HPDE6-E6E7 (cell line): ENCODE measurements at regions not wholly inside any gene's neighbourhood (a gene's known extent, or its start where the extent isn't known, plus 50 kb on each side); places are given as distances from the start of the nearest gene placed in this dataset.
"Not testable (repeated sequence)": the region's sequence is repeated elsewhere in the genome, so short reads cannot be mapped to it uniquely, and the experiment has no call there.

Source experiments
- DNase-seq: peaks from one replicate; pipeline ENCODE4 v3.0.0; 2011; ENCODE audit warnings: missing footprints; ENCODE audit errors: extremely low spot score

DNA sequence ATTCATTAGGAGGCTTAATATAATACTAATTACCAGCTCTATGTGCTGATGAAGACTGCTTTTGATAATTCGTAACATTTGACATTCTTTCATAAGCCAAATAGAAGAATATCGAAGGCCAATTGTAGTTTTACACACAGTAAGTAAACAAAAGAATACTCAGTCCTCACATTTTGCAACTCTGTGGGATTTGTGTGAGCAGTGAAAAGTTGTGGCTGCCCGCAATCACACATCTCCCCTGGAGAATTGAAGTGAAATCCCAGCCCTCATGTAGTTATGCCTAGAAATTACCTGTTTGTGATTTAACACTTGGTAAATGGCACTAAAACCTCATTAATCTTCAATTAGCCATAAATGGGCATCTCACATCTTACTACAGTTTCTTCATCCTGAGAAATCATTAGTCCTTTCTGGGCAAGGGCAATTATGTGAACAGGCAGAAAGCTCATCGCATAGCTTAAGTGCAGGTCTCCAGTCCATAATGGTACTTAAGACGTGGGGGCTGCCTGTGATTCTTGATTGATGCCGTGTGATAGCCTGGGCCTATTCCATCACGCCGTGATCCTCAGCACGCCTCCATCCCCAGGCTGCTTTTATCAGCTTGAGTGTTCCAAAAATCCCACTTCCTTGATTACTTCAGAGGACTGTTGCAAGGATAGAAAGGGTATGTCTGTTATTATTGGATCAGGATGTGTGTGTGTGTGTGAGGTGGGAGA lies 97.9 kb upstream of the METTL14 start:
- DNase-seq, result no peak

DNA sequence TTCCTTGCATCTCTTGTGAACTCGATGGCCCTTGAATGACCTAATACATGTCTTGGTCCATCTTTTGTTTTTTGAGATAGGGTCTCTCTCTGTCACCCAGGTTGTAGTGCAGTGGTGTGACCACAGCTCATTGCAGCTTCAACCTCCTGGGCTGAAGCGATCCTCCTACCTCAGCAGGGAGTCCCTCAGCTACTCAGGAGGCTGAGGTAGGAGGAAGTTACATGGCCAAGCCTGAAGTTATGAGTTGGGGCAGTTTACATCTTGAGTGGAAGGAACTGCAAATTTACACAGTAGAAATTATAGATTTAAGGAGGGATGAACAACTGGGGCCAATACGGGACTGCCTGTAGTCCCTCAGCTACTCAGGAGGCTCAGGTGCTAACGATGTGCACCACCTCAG lies 97.2 kb upstream of the METTL14 start:
- no peak for DNase-seq

DNA sequence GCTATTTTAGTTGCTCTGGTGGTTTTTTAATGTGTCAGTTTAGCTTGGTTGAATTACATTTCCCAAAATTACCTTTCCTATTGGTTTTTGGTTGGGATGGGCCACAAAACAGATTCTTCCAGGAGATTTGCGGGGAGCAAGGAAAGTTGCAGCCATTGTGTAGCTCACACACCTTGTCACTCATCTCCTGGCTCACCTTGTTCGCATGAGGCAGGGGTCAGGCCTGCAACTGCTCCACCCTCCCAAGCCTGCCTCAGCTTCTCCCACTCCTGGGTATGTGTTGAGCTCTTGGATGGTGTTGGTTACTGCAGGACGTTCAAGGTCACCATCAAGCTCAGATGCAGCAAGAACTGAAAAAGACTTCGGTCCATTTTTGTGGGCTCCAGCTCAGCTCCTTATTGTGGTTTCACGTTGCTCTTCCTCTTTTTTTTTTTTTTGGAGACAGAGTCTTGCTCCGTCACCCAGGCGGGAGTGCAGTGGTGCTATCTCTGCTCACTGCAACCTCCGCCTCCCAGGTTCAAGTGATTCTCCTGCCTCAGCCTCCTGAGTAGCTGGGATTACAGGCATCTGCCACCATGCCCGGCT lies 95.6 kb upstream of the METTL14 start:
- DNase-seq, result no peak

DNA sequence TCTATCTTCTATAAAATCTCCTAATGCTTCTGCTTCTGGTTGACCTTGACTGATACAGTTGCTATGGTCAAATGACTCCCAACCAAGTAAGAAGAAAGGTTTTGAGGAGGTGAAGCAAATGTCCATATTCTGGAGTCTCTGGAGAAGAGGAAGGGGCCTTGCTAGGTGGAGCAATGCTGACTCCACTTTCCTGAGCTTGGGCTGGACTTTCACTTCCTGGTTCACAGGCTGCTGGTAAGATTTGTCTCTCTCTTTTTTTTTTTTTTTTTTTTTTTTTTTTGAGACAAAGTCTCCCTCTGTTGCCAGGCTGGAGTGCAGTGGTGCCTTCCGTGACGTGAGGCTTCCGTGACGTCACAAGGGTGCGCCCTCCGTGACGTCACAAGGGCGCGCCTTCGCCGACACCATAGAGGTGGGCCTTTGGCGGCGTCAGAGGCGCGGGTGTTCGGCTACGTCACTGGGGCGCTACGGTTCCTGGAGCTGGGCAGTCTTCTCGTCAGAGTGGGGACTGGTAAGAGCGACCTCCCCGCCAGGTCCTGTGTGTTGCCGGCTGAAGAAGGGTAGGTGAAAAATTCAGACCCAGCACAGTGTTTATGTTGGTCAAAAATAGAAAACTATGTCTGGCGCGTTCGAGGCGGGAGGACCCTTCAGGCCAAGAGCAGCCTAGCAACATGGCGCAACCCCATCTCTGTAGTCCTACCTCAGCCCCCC lies 93.7 kb upstream of the METTL14 start:
- peak; percentile 64 for DNase-seq

- DNase-seq, result not testable (repeated sequence)
Observed at GRCh38 chr4:118592289-118592688, 92.9 kb upstream of the METTL14 start.

DNA sequence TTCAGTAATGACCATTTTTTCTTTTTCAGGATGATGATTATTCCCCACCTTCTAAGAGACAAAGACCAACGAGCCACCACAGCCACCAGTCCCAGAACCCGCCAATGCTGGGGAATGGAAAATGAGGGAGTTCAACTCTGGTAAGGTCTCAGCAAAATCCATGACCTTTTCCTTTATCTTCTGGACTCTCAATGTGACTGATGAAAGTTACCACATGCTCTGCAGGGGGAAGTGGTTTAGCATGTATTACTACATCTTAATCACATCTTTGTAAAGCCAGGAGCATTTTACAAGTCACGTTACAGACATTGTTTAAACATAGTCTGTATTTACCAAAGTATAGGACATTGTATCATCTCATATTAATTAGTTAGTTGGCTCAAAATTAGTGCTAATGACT lies 89.3 kb upstream of the METTL14 start:
- DNase-seq, result not testable (repeated sequence)

- not testable (repeated sequence) for DNase-seq
Observed at GRCh38 chr4:118625097-118625496, 60.1 kb upstream of the METTL14 start.

GRCh38 chr4:118629697-118630096 lies 55.5 kb upstream of the METTL14 start:
- DNase-seq, result peak; percentile 0

DNA sequence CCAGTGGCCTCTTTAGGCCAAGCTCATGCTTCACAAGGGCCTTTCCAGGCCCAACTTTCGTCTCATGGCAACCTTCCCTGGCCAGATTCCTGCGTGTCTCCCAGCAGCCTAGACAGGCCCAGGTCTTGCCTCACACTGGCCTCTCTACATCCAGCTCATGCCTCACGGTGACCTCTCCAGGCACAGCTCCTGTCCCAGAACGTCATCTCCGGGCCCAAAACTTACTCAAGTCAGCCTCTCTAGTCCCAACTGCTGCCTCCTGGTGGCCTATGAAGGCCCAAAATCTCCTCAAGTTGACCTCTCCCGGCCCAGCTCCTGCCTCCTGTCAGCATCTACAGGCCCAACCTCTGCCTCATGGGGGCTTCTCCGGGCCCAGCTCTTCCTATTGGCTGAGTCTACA lies 54.3 kb upstream of the METTL14 start:
- not testable (repeated sequence) for DNase-seq

GRCh38 chr4:118631321-118632050 lies 53.7 kb upstream of the METTL14 start:
- not testable (repeated sequence) for DNase-seq

GRCh38 chr4:118633476-118633875 lies 51.7 kb upstream of the METTL14 start:
- DNase-seq, result not testable (repeated sequence)

DNA sequence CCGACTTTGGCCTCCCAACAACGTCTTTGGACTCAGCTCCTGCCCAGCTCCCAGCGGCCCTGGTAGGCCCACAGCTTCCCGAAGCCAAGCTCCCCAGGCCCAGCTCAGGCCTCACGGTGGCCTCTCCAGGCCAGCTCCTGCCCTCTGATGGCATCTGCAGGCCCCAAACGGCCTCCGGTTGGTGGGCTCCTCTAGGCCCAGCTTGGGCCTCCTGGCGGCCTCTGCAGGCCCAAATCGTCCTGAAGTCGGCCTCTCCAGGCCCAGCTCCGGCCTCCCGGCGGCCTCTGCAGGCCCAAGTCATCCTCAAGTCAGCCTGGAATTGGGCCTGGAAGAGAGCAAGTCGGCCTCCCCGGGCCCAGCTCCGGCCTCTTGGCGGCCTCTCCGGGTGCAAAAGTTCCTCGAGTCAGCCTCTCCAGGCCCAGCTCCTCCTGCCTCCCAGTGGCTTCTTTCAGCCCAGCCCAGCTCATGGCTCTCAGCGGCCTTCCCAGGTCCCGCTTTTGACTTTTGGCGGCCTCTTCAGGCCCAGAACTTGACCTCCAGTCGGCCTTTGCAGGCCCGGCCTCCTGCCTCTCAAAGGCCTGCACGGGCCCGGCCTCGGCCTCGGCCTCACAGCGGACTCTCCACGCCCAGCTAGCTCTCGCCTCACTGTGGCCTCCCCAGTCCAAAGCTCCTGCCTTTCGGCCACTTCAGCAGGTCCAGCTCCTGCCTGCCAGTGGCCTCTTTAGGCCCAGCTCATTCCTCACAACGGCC lies 50.9 kb upstream of the METTL14 start:
- not testable (repeated sequence) for DNase-seq
